ENCODE measurements at regions not wholly inside any gene's neighbourhood (a gene's known extent, or its start where the extent isn't known, plus 50 kb on each side); places are given as distances from the start of the nearest gene placed in this dataset.

GRCh38 chr13:59120297-59120843, 1043.4 kb downstream of the DIAPH3 start:
- TF ChIP-seq POLR2AphosphoS5 (IDR thresholded peaks at IDR 0.05) = no peak
- TF ChIP-seq, protein P1, sequence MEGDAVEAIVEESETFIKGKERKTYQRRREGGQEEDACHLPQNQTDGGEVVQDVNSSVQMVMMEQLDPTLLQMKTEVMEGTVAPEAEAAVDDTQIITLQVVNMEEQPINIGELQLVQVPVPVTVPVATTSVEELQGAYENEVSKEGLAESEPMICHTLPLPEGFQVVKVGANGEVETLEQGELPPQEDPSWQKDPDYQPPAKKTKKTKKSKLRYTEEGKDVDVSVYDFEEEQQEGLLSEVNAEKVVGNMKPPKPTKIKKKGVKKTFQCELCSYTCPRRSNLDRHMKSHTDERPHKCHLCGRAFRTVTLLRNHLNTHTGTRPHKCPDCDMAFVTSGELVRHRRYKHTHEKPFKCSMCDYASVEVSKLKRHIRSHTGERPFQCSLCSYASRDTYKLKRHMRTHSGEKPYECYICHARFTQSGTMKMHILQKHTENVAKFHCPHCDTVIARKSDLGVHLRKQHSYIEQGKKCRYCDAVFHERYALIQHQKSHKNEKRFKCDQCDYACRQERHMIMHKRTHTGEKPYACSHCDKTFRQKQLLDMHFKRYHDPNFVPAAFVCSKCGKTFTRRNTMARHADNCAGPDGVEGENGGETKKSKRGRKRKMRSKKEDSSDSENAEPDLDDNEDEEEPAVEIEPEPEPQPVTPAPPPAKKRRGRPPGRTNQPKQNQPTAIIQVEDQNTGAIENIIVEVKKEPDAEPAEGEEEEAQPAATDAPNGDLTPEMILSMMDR (IDR thresholded peaks at IDR 0.05) = no peak
- no peak for TF ChIP-seq EP300 (IDR thresholded peaks at IDR 0.05)

Data from upper lobe of left lung (tissue), 4 donors.